CD8-positive, alpha-beta memory T cell (primary cell): ENCODE measurements at regions not wholly inside any gene's neighbourhood (a gene's known extent, or its start where the extent isn't known, plus 50 kb on each side); places are given as distances from the start of the nearest gene placed in this dataset.

Experiments used
- CTCF ChIA-PET: fragments of 350-600 bp; sonication (Branson Sonifier 250); formaldehyde crosslinking; loops from one replicate; lab custom pipeline; 2021; ENCODE audit warnings: antibody characterized with exemption; lab: Charles Lee
- POLR2A ChIA-PET: fragments of 350-600 bp; sonication (Branson Sonifier 250); formaldehyde crosslinking; loops from one replicate; lab custom pipeline; 2021; ENCODE audit warnings: antibody characterized with exemption; lab: Charles Lee
- DNase-seq, 5 donors: peaks; one replicate each; pipeline versions ENCODE4 v3.0.0 to v3.0.0-alpha.2; 2020 to 2022; ENCODE audit warnings: mixed read lengths in 1 of 5
- H3K27ac ChIP-seq: one replicate; pipeline ENCODE4 v1.7.0; 2013; ENCODE audit warnings: low read depth, mild to moderate bottlenecking, low read length, moderate library complexity
- H3K27me3 ChIP-seq: 2 replicates; pipeline ENCODE4 v1.7.0; 2013; ENCODE audit warnings: low read length, mild to moderate bottlenecking; ENCODE audit not compliant: insufficient read depth, poor library complexity, severe bottlenecking
- H3K36me3 ChIP-seq: 2 replicates; pipeline ENCODE4 v1.7.0; 2013; ENCODE audit warnings: mild to moderate bottlenecking, low read length, moderate library complexity; ENCODE audit not compliant: insufficient read depth
- H3K4me1 ChIP-seq: 2 replicates; pipeline ENCODE4 v1.7.0; 2013; ENCODE audit warnings: mild to moderate bottlenecking, low read length, moderate library complexity; ENCODE audit not compliant: insufficient read depth
- H3K4me3 ChIP-seq: 2 replicates; pipeline ENCODE4 v1.7.0; 2013; ENCODE audit warnings: mild to moderate bottlenecking, low read length
- H3K9me3 ChIP-seq: 2 replicates; pipeline ENCODE4 v1.7.0; 2013; ENCODE audit warnings: mild to moderate bottlenecking, low read length
- H3K27ac Mint-ChIP-seq, 8 donors: one replicate each; pipeline ENCODE4 v1.8.0; 2020 to 2021; ENCODE audit warnings: mixed read lengths in 8 of 8, mild to moderate bottlenecking in 6 of 8, inconsistent platforms in 3 of 8, moderate library complexity in 3 of 8
- H3K27me3 Mint-ChIP-seq, 2 donors: one replicate each; pipeline ENCODE4 v1.8.0; 2020 to 2021; ENCODE audit warnings: mixed read lengths in 2 of 2, mild to moderate bottlenecking in 1 of 2, moderate library complexity in 1 of 2
- H3K36me3 Mint-ChIP-seq, 3 donors: one replicate each; pipeline ENCODE4 v1.8.0; 2020 to 2021; ENCODE audit warnings: mixed read lengths in 3 of 3, inconsistent platforms in 1 of 3, mild to moderate bottlenecking in 1 of 3
- H3K4me1 Mint-ChIP-seq, 3 donors: one replicate each; pipeline ENCODE4 v1.8.0; 2020 to 2021; ENCODE audit warnings: mixed read lengths in 3 of 3, inconsistent platforms in 1 of 3, mild to moderate bottlenecking in 1 of 3
- H3K4me3 Mint-ChIP-seq, 7 donors: one replicate each; pipeline ENCODE4 v1.8.0; 2020 to 2021; ENCODE audit warnings: mixed read lengths in 7 of 7, mild to moderate bottlenecking in 6 of 7, moderate library complexity in 4 of 7, inconsistent platforms in 2 of 7
- H3K9me3 Mint-ChIP-seq, 5 donors: one replicate each; pipeline ENCODE4 v1.8.0; 2020 to 2022; ENCODE audit warnings: mixed read lengths in 5 of 5, mild to moderate bottlenecking in 3 of 5, moderate library complexity in 2 of 5, inconsistent platforms in 1 of 5

DNA sequence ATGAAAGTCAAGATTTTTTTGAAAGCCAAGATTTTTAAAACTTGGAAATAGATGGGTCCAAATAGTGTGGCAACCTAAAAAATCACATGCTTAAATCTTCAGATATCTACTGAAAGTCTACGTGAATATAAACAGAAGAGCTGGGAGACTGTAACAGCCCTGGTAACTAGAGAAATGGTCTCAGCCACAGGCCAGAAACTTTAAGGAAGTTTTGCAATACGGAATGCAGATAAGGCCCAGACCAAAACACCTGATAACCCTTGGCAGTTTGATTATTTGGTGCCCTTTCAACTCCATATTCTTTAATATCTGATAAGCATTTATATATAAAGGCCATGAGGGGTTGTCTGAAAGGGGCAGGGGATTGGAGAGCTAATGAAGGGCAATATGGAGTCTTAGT lies 537.3 kb upstream of the TGFBR2 start:
- H3K27ac Mint-ChIP-seq, result no peak overlapping the region
- Histone ChIP-seq H3K9me3 (no peaks in the 10 kb centered on the region), H3K27me3 (peaks cover 2% of the 10 kb centered on the region), H3K4me1 (no peaks in the 10 kb centered on the region), H3K27ac (no peak overlapping the region), H3K4me3 (no peak overlapping the region), H3K36me3 (no peaks in the 10 kb centered on the region)
- no peak for DNase-seq
- POLR2A ChIA-PET, result no interaction called here
- no peak overlapping the region for H3K4me3 Mint-ChIP-seq
- no peaks in the 10 kb centered on the region for H3K36me3 Mint-ChIP-seq
- CTCF ChIA-PET, result no interaction called here
- H3K27me3 Mint-ChIP-seq, result peaks cover 4 to 35% of the 10 kb centered on the region in 2 donors
- H3K9me3 Mint-ChIP-seq, result peaks cover 0 to 4% (median 0%) of the 10 kb centered on the region in 5 donors
- no peaks in the 10 kb centered on the region for H3K4me1 Mint-ChIP-seq

DNA sequence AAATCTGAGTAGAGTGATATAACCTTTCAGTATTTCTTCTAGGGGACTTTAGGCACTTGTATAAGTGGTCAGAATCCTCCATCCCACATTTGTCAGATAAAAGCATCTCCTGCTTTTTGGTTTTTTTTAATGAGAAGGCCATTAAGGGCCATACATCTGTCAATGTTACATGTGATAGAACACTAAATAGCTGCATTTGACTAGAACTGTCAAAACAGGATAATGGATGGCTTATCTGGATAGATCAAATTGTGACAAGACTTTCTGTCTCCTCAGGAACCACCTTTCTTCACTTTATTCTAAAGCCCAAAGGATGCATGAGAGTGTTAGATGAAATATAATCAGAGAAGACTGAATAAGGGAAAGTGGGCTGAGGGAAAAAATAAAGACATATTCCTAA lies 533.4 kb upstream of the TGFBR2 start:
- no peaks in the 10 kb centered on the region for H3K36me3 Mint-ChIP-seq
- peaks cover 0 to 3% of the 10 kb centered on the region in 2 donors for H3K27me3 Mint-ChIP-seq
- CTCF ChIA-PET, result no interaction called here
- no peak overlapping the region for H3K4me3 ChIP-seq
- H3K4me1 Mint-ChIP-seq, result no peaks in the 10 kb centered on the region
- no peaks in the 10 kb centered on the region for H3K4me1 ChIP-seq
- H3K4me3 Mint-ChIP-seq, result no peak overlapping the region
- no peaks in the 10 kb centered on the region for H3K27me3 ChIP-seq
- no peak for DNase-seq
- POLR2A ChIA-PET, result no interaction called here
- H3K27ac ChIP-seq, result no peak overlapping the region
- no peak overlapping the region for H3K27ac Mint-ChIP-seq
- no peaks in the 10 kb centered on the region for H3K36me3 ChIP-seq
- peaks cover 0 to 2% (median 0%) of the 10 kb centered on the region in 5 donors for H3K9me3 Mint-ChIP-seq
- H3K9me3 ChIP-seq, result no peaks in the 10 kb centered on the region

DNA sequence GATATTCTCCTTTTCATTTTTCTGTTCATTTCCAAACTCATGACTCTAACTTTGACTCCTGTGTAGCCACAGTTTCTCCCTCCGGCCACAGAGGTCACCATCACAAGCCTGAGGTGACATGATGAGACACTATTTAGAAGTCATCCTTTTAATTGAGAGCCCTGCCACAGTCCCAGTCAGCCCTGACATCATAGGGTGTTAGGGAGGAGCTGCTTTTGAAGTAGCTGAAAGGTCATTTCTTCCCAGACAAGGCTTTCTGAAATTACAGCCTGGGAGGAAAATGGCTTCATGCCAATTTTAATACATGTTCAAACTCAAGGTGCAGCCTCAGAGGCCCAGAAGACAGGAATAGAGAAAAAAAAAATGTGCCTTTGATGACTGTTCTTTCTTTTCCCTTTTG lies 532.8 kb upstream of the TGFBR2 start:
- POLR2A ChIA-PET, result no interaction called here
- H3K27ac Mint-ChIP-seq, result no peak overlapping the region
- no peaks in the 10 kb centered on the region for H3K4me1 ChIP-seq
- H3K9me3 ChIP-seq, result no peaks in the 10 kb centered on the region
- H3K4me3 Mint-ChIP-seq, result no peak overlapping the region
- no peaks in the 10 kb centered on the region for H3K36me3 Mint-ChIP-seq
- no peak overlapping the region for H3K4me3 ChIP-seq
- H3K9me3 Mint-ChIP-seq, result peaks cover 0 to 2% (median 0%) of the 10 kb centered on the region in 5 donors
- H3K27ac ChIP-seq, result no peak overlapping the region
- H3K36me3 ChIP-seq, result no peaks in the 10 kb centered on the region
- no peak for DNase-seq
- peaks cover 0 to 2% of the 10 kb centered on the region in 2 donors for H3K27me3 Mint-ChIP-seq
- H3K4me1 Mint-ChIP-seq, result no peaks in the 10 kb centered on the region
- CTCF ChIA-PET, result no interaction called here
- H3K27me3 ChIP-seq, result no peaks in the 10 kb centered on the region

DNA sequence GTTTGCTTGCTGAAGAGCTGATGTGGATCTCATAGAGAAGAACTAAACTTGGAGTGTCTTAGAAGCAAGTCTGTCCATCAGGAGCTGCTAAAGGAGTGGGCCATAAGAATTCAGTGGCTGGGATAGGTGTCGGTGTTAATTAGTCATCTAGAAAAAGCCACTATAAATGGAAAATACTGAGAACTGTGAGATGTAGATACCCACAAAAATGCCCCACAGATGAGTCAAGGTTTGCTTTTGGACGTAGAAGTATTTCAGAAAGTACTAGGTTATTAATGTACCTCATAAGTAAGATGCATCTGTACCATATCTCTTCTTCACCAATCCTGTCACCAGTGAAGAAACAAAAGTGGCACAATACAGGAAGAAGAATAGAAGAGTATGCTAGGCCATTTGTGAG lies 530.9 kb upstream of the TGFBR2 start:
- no peak overlapping the region for H3K4me3 Mint-ChIP-seq
- Histone ChIP-seq H3K27ac (no peak overlapping the region), H3K9me3 (no peaks in the 10 kb centered on the region), H3K36me3 (no peaks in the 10 kb centered on the region), H3K4me3 (no peak overlapping the region), H3K27me3 (no peaks in the 10 kb centered on the region), H3K4me1 (no peaks in the 10 kb centered on the region)
- H3K27ac Mint-ChIP-seq, result no peak overlapping the region
- H3K27me3 Mint-ChIP-seq, result no peaks in the 10 kb centered on the region
- no peaks in the 10 kb centered on the region for H3K36me3 Mint-ChIP-seq
- CTCF ChIA-PET, result no interaction called here
- peaks cover 0 to 2% (median 0%) of the 10 kb centered on the region in 5 donors for H3K9me3 Mint-ChIP-seq
- POLR2A ChIA-PET, result no interaction called here
- no peak for DNase-seq
- no peaks in the 10 kb centered on the region for H3K4me1 Mint-ChIP-seq

DNA sequence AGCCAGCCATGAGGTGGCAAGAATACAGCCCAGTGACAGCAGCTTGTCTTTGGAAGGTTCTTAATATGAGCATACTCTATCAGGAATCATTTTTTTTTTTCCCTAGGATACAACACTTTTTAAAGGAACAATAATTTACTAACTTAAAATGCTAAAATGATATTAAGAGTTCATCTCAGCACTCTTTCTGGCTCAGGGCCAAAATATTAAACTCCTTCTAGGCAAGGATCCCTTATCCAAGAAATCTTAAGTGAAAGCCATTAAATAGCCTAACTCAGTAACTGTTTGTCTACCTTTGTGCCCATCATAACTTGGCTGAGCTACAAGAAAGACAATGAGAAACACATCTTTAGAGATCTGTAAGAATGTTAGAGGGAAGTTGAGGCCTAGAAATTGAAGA lies 529.5 kb upstream of the TGFBR2 start:
- Histone ChIP-seq H3K9me3 (no peaks in the 10 kb centered on the region), H3K27me3 (no peaks in the 10 kb centered on the region), H3K4me1 (no peaks in the 10 kb centered on the region), H3K36me3 (no peaks in the 10 kb centered on the region), H3K27ac (no peak overlapping the region), H3K4me3 (no peak overlapping the region)
- H3K9me3 Mint-ChIP-seq, result peaks cover 0 to 2% (median 0%) of the 10 kb centered on the region in 5 donors
- POLR2A ChIA-PET, result no interaction called here
- no peak overlapping the region for H3K27ac Mint-ChIP-seq
- no peak for DNase-seq
- no peaks in the 10 kb centered on the region for H3K27me3 Mint-ChIP-seq
- H3K4me1 Mint-ChIP-seq, result no peaks in the 10 kb centered on the region
- CTCF ChIA-PET, result no interaction called here
- H3K36me3 Mint-ChIP-seq, result no peaks in the 10 kb centered on the region
- no peak overlapping the region for H3K4me3 Mint-ChIP-seq

DNA sequence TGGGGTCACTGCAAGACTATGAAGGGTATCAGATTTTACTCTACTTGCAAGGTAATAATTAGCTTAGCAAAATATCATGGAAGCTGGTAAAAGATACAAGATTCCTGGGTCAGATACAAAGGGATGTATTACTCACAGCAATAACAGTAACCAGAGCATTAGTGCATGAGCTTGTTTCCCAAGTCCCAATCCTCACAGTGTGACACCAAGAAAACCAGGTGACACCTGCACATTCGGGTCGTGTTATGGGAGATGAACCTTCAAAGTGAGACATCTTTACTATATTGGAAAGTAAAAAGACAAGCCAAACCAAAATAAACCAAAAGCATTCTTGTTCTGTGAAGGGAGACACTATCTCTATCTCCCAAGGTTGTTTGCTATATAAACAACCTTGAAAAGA lies 528.7 kb upstream of the TGFBR2 start:
- peaks cover 0 to 2% (median 0%) of the 10 kb centered on the region in 5 donors for H3K9me3 Mint-ChIP-seq

DNA sequence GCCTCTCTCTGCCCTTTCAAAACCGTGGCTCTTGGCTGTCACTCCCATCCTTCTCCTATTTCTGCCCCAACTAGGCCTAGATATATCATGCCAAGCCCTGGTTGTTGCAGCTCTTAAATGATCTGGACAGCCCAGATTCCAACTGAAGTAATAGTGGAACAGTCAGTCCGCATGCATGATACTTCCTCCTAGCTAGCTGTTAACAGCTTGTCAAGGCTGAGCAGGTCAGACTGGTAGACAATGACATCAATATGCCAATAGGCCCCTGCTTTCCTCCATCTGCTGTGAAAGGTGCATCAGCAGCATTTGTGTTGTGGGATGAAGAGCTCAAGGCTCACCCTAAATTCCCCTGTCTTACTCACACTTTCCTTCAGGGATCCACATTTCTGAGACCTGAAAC lies 527.7 kb upstream of the TGFBR2 start:
- no peak overlapping the region for H3K27ac Mint-ChIP-seq
- H3K4me1 Mint-ChIP-seq, result no peaks in the 10 kb centered on the region
- H3K4me3 Mint-ChIP-seq, result no peak overlapping the region
- POLR2A ChIA-PET, result no interaction called here
- no peak overlapping the region for H3K27ac ChIP-seq
- H3K27me3 ChIP-seq, result no peaks in the 10 kb centered on the region
- CTCF ChIA-PET, result no interaction called here
- no peaks in the 10 kb centered on the region for H3K27me3 Mint-ChIP-seq
- H3K36me3 ChIP-seq, result no peaks in the 10 kb centered on the region
- no peaks in the 10 kb centered on the region for H3K36me3 Mint-ChIP-seq
- DNase-seq, result no peak
- no peaks in the 10 kb centered on the region for H3K4me1 ChIP-seq
- peaks cover 0 to 2% (median 0%) of the 10 kb centered on the region in 5 donors for H3K9me3 Mint-ChIP-seq
- no peaks in the 10 kb centered on the region for H3K9me3 ChIP-seq
- no peak overlapping the region for H3K4me3 ChIP-seq

More for the DNA sequence above, 528.7 kb upstream of the TGFBR2 start:
- POLR2A ChIA-PET, result no interaction called here
- H3K9me3 ChIP-seq, result no peaks in the 10 kb centered on the region
- no peaks in the 10 kb centered on the region for H3K36me3 ChIP-seq
- Mint-ChIP-seq H3K4me1 (no peaks in the 10 kb centered on the region), H3K27me3 (no peaks in the 10 kb centered on the region), H3K36me3 (no peaks in the 10 kb centered on the region), H3K27ac (no peak overlapping the region), H3K4me3 (no peak overlapping the region)
- H3K4me1 ChIP-seq, result no peaks in the 10 kb centered on the region
- CTCF ChIA-PET, result no interaction called here
- no peaks in the 10 kb centered on the region for H3K27me3 ChIP-seq
- no peak overlapping the region for H3K4me3 ChIP-seq
- no peak overlapping the region for H3K27ac ChIP-seq
- no peak for DNase-seq

DNA sequence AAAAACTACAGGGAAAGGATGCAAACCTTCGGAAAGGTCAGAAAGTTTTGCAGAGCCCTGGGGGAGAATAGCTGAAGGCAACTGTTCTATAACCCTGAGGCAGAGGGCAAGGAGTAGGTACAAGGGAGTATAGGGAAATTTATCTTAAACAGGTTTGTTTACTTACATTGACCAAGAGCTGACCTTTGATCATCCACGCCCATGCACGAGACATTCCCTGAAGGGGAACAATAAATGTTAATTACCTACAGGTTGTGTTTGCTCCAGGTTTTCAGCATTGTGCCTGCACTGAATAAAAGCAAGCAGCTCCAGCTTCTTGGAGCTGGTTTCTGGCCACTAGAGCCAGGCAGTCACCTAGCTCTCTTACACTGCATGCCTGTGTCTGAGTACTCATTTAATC lies 524.5 kb upstream of the TGFBR2 start:
- H3K36me3 Mint-ChIP-seq, result no peaks in the 10 kb centered on the region
- CTCF ChIA-PET, result no interaction called here

DNA sequence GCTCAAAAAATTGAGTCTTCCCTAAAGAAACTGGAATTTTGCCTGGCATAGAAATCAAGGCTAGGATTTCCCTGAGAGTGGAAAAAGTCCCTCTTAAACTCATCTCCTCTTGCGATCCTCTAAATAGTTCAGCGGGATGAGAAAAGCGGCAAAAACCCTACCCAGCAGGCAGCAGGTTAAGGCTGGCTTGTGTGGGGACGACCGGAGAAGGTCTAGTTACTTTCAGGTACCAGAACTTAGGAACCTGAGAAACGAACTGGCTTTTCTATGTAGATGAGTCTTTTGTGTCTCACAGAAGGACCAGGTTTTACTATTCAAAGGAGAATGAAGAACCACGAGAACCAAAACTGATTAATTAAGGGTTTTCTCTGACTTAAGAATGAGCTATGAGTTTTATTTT lies 523.7 kb upstream of the TGFBR2 start:
- no peak overlapping the region for H3K4me3 Mint-ChIP-seq
- H3K9me3 Mint-ChIP-seq, result peaks cover 0 to 1% (median 0%) of the 10 kb centered on the region in 5 donors
- H3K4me1 ChIP-seq, result no peaks in the 10 kb centered on the region
- POLR2A ChIA-PET, result no interaction called here
- no peak for DNase-seq
- no peak overlapping the region for H3K27ac ChIP-seq
- no peaks in the 10 kb centered on the region for H3K27me3 ChIP-seq
- no peak overlapping the region for H3K27ac Mint-ChIP-seq
- no peaks in the 10 kb centered on the region for H3K36me3 Mint-ChIP-seq
- no peak overlapping the region for H3K4me3 ChIP-seq
- CTCF ChIA-PET, result no interaction called here
- peaks cover under 1 to 20% of the 10 kb centered on the region in 2 donors for H3K27me3 Mint-ChIP-seq
- H3K9me3 ChIP-seq, result no peaks in the 10 kb centered on the region
- peaks cover 0 to 4% (median 2%) of the 10 kb centered on the region in 3 donors for H3K4me1 Mint-ChIP-seq
- H3K36me3 ChIP-seq, result no peaks in the 10 kb centered on the region

More for the DNA sequence above, 524.5 kb upstream of the TGFBR2 start:
- Histone ChIP-seq H3K36me3 (no peaks in the 10 kb centered on the region), H3K27ac (no peak overlapping the region), H3K4me3 (no peak overlapping the region), H3K27me3 (no peaks in the 10 kb centered on the region), H3K4me1 (no peaks in the 10 kb centered on the region), H3K9me3 (no peaks in the 10 kb centered on the region)
- POLR2A ChIA-PET, result no interaction called here
- Mint-ChIP-seq H3K4me1 (peaks cover 0 to 4% (median 2%) of the 10 kb centered on the region in 3 donors), H3K27me3 (peaks cover 0 to 18% of the 10 kb centered on the region in 2 donors), H3K4me3 (no peak overlapping the region), H3K27ac (no peak overlapping the region), H3K9me3 (no peaks in the 10 kb centered on the region)
- no peak for DNase-seq
